ENCODE measurements at regions not wholly inside any gene's neighbourhood (a gene's known extent, or its start where the extent isn't known, plus 50 kb on each side); places are given as distances from the start of the nearest gene placed in this dataset.

DNA sequence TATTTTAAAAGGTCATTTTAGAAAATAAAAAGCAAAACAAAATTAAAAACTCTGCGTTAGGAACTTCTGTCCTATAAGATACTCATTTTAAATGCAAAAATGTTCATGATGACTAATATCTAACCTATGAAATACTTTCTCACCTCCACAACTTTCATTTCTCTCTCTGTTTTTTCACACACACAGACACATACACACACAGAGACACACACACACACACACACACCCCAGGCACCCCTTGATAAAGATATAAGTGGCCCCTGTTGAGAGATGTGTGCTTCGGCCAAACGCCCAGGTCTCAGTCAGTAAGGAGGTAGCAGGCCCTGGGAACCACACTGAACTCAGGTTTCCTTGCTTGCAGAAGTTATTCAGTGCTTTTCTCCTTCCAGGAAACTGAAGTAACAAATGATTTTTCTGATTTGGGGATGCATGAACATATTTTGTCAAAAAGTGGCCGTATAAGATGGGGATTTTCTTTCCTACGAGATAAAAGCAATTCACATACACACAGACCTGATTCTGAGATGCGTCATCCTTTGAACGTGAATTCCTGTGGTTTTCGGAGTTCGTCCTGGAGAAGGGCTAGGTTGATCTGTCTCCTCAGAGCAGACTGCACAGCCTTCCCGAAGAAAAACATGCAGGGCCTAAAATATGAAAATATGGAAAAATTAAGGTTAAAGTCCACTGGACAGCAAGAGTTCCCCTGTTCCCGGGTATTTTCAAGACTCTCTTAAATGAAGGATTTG lies 306.8 kb upstream of the FOXQ1 start:
- H3K27ac Mint-ChIP-seq: peak overlapping the region in 1 of 7 donors; percentile 27
- Histone ChIP-seq H3K4me3 (replicated peaks in 1 of 3; ENCODE audit: low read depth in 2 of 3, low read length in 3 of 3) (no peak overlapping the region), H2AFZ (ENCODE audit: insufficient read depth, low read depth, low read length, poor library complexity, severe bottlenecking) (no peak overlapping the region), H3K9ac (ENCODE audit: insufficient read depth, low read length, poor library complexity, severe bottlenecking) (no peak overlapping the region), H3K9me3 (replicated peaks in 1 of 2; ENCODE audit: control insufficient read depth in 1 of 2, insufficient read depth in 1 of 2, low read length in 2 of 2) (no peaks in the 10 kb centered on the region), H3K36me3 (replicated peaks in 1 of 2; ENCODE audit: control insufficient read depth in 1 of 2, insufficient read depth in 2 of 2, low read length in 2 of 2) (no peaks in the 10 kb centered on the region), H3K4me1 (ENCODE audit: control insufficient read depth in 1 of 2, insufficient read depth in 2 of 2, low read length in 2 of 2) (no peaks in the 10 kb centered on the region), H3K4me2 (replicated peaks; ENCODE audit: extremely low read depth, low read length, poor library complexity, severe bottlenecking) (no peak overlapping the region), H3K79me2 (ENCODE audit: insufficient read depth, low read length) (no peaks in the 10 kb centered on the region), H4K20me1 (ENCODE audit: insufficient read depth, low read length) (no peaks in the 10 kb centered on the region), H3K27ac (ENCODE audit: low read depth in 1 of 2, low read length in 2 of 2) (no peak overlapping the region), H3K27me3 (ENCODE audit: control insufficient read depth in 2 of 2, insufficient read depth in 2 of 2, low read length in 2 of 2) (no peaks in the 10 kb centered on the region)
- no peaks in the 10 kb centered on the region for H3K36me3 Mint-ChIP-seq
- H3K9me3 Mint-ChIP-seq: peaks cover 0 to 11% (median 6%) of the 10 kb centered on the region in 7 donors
- DNase-seq: no peak
- no peak overlapping the region for H3K4me3 Mint-ChIP-seq
- TF ChIP-seq, protein P1, sequence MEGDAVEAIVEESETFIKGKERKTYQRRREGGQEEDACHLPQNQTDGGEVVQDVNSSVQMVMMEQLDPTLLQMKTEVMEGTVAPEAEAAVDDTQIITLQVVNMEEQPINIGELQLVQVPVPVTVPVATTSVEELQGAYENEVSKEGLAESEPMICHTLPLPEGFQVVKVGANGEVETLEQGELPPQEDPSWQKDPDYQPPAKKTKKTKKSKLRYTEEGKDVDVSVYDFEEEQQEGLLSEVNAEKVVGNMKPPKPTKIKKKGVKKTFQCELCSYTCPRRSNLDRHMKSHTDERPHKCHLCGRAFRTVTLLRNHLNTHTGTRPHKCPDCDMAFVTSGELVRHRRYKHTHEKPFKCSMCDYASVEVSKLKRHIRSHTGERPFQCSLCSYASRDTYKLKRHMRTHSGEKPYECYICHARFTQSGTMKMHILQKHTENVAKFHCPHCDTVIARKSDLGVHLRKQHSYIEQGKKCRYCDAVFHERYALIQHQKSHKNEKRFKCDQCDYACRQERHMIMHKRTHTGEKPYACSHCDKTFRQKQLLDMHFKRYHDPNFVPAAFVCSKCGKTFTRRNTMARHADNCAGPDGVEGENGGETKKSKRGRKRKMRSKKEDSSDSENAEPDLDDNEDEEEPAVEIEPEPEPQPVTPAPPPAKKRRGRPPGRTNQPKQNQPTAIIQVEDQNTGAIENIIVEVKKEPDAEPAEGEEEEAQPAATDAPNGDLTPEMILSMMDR (IDR thresholded peaks at IDR 0.05): no peak
- WGBS (ENCODE audit: insufficient coverage): 86% methylated on average over 3 of the region's 11 CpGs
- H3K4me1 Mint-ChIP-seq: no peaks in the 10 kb centered on the region
- peaks cover 2 to 6% (median 5%) of the 10 kb centered on the region in 3 donors for H3K27me3 Mint-ChIP-seq (ENCODE audit: low read depth in 3 of 3)
- intact Hi-C loops (cut with micrococcal nuclease): no loop called here

DNA sequence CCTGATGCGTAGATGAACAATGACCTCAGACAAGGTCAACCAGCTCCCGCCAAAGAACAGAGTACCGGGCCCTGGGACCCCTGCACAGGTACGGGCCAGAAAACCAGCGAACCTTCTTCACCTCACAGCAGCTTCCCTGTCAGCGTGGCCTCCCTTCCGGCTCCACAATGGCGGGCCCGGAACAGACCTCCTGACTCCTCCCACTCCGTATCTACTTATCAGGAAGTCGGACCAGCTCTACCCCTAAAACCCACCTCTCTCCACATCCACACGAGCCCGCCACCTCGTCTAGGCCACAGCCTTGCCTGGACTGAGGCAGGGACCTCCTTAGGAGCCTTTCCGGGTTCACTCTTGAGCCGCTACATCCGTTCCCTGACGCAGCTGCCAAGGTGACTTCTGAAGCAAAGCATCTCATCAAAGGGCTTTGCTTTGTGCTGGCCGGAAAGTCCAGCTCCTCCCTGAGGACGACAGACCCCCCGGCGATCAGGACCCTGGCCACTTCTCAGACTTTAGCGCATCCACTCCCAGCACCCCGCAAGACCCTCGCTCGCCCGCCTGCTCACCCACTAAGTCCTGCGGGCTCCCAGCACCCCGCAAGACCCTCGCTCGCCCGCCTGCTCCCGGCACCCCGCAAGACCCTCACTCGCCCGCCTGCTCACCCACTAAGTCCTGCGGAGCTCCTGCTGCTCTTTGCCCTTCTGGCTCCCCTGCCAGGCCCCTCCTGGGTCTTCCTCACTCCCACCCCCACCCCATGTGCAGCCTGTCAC lies 308.3 kb upstream of the FOXQ1 start:
- no peak overlapping the region for H3K9ac ChIP-seq (ENCODE audit: insufficient read depth, low read length, poor library complexity, severe bottlenecking)
- no peaks in the 10 kb centered on the region for H3K27me3 ChIP-seq (ENCODE audit: control insufficient read depth in 2 of 2, insufficient read depth in 2 of 2, low read length in 2 of 2)
- H3K4me1 ChIP-seq (ENCODE audit: control insufficient read depth in 1 of 2, insufficient read depth in 2 of 2, low read length in 2 of 2): no peaks in the 10 kb centered on the region
- no peak overlapping the region for H3K4me2 ChIP-seq (replicated peaks; ENCODE audit: extremely low read depth, low read length, poor library complexity, severe bottlenecking)
- no peak overlapping the region for H2AFZ ChIP-seq (ENCODE audit: insufficient read depth, low read depth, low read length, poor library complexity, severe bottlenecking)
- no peaks in the 10 kb centered on the region for H3K4me1 Mint-ChIP-seq
- H3K4me3 Mint-ChIP-seq: no peak overlapping the region
- H3K9me3 Mint-ChIP-seq: peaks cover 0 to 11% (median 6%) of the 10 kb centered on the region in 7 donors
- intact Hi-C loops (cut with micrococcal nuclease): no loop called here
- H3K27ac ChIP-seq (ENCODE audit: low read depth in 1 of 2, low read length in 2 of 2): no peak overlapping the region
- peaks cover 2 to 7% (median 5%) of the 10 kb centered on the region in 3 donors for H3K27me3 Mint-ChIP-seq (ENCODE audit: low read depth in 3 of 3)
- no peaks in the 10 kb centered on the region for H3K36me3 ChIP-seq (replicated peaks in 1 of 2; ENCODE audit: control insufficient read depth in 1 of 2, insufficient read depth in 2 of 2, low read length in 2 of 2)
- no peak for DNase-seq
- H4K20me1 ChIP-seq (ENCODE audit: insufficient read depth, low read length): no peaks in the 10 kb centered on the region
- H3K27ac Mint-ChIP-seq: no peak overlapping the region
- TF ChIP-seq, protein P1 (IDR thresholded peaks at IDR 0.05): no peak
- no peaks in the 10 kb centered on the region for H3K79me2 ChIP-seq (ENCODE audit: insufficient read depth, low read length)
- H3K9me3 ChIP-seq (replicated peaks in 1 of 2; ENCODE audit: control insufficient read depth in 1 of 2, insufficient read depth in 1 of 2, low read length in 2 of 2): no peaks in the 10 kb centered on the region
- H3K4me3 ChIP-seq (replicated peaks in 1 of 3; ENCODE audit: low read depth in 2 of 3, low read length in 3 of 3): no peak overlapping the region
- H3K36me3 Mint-ChIP-seq: no peaks in the 10 kb centered on the region
- WGBS (ENCODE audit: insufficient coverage): 96% methylated on average over 37 of the region's 37 CpGs
